ENCODE measurements at regions not wholly inside any gene's neighbourhood (a gene's known extent, or its start where the extent isn't known, plus 50 kb on each side); places are given as distances from the start of the nearest gene placed in this dataset.

- Histone ChIP-seq H3K4me3 (ENCODE audit: low read depth, low read length) (no peak overlapping the region), H3K27ac (ENCODE audit: extremely low read depth, low read depth, low read length) (no peak overlapping the region), H3K36me3 (ENCODE audit: control insufficient read depth in 2 of 2, insufficient read depth in 1 of 2, low read length in 2 of 2) (no peaks in the 10 kb centered on the region), H3K9me3 (ENCODE audit: control insufficient read depth, insufficient read depth, low read depth, low read length) (no peaks in the 10 kb centered on the region), H3K4me1 (ENCODE audit: control insufficient read depth, insufficient read depth, low read length) (peaks cover 4% of the 10 kb centered on the region; the same call in 1 of the 2 replicates)
- POLR2A ChIA-PET = no interaction called here
- CTCF ChIA-PET = interaction anchor here (0.6 to 1.3 kb wide), 2 partner anchors 36 to 53 kb away, joined by 3 to 4 read pairs; no protein-coding TSS in a partner anchor
- TF ChIP-seq TRIM28 (IDR thresholded peaks at IDR 0.05; ENCODE audit: borderline replicate concordance, low read length) (no peak), ZNF211 (tag by site-specific recombination; IDR thresholded peaks at IDR 0.05; ENCODE audit: low read depth) (no peak), ZNF830 (tag by site-specific recombination; IDR thresholded peaks at IDR 0.05; ENCODE audit: low read depth) (no peak), ZNF571 (tag by site-specific recombination; IDR thresholded peaks at IDR 0.05) (no peak)
These were observed 66.3 kb upstream of the HK2 start for GRCh38 chr2:74767618-74768017.

DNA sequence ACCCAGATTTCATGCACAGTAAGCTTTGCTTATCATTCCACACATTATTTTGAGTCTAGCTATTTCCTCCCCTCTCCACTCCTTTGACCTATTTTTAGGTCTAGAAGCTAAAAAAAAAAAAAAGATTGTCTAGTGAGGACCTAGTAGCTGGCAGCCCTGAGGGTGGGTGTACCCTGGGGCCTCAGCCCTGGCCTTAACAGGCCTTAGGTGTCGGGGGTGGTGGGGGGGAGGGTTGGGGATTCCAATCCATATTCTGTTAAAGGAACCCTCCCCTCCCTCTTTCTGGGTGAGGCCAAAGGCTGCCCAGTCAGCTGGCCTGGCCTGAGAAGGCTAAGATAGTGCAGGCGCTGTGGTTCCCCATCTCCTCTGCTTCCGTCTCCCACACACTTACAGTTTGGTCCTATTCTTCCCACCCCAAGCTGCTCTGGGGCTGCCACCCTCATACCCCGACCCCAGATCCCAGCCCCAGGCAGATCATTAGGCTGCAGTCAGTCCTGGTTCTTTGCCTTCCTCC is 65.5 kb upstream of the HK2 start:
- H3K4me3 ChIP-seq (ENCODE audit: low read depth, low read length) = no peak overlapping the region

DNA sequence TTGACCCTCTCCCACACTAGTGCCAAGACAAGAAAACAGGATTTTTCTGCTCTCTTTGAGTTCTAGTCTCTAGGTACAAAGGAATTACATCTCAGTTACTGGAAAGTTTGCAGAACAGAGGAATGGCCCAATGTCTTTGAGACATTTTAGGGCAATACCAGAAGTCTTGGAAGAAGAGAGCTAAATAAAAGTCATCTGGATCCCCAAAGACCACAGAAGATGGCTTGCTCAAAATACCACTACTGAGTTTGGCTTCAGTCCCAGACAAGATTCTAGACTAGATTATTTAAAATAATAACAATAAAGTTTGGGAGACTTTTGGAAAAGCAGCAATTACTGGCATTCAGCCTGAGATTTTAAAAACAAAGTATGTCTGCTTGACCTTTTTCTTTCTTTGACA is 61.9 kb upstream of the HK2 start:
- H3K4me3 ChIP-seq (ENCODE audit: low read depth, low read length) = no peak overlapping the region
- H3K36me3 ChIP-seq (ENCODE audit: control insufficient read depth in 2 of 2, insufficient read depth in 1 of 2, low read length in 2 of 2) = no peaks in the 10 kb centered on the region
- TF ChIP-seq ZEB2 (tag by site-specific recombination; IDR thresholded peaks at IDR 0.05) (no peak), ZNF658 (tag by site-specific recombination; IDR thresholded peaks at IDR 0.05) (no peak), ZNF112 (tag by site-specific recombination; IDR thresholded peaks at IDR 0.05) (no peak), ZNF747 (tag by site-specific recombination; IDR thresholded peaks at IDR 0.05) (no peak), ZNF292 (tag by site-specific recombination; IDR thresholded peaks at IDR 0.05; ENCODE audit: borderline replicate concordance, low read depth) (no peak), MYNN (tag by site-specific recombination; IDR thresholded peaks at IDR 0.05; ENCODE audit: borderline replicate concordance) (no peak), KLF10 (tag by site-specific recombination; IDR thresholded peaks at IDR 0.05) (no peak), YY2 (tag by site-specific recombination; IDR thresholded peaks at IDR 0.05) (no peak), ZNF280C (tag by site-specific recombination; IDR thresholded peaks at IDR 0.05) (no peak), ZNF335 (tag by site-specific recombination; conservative IDR thresholded peaks at IDR 0.05) (no peak), ZNF521 (tag by site-specific recombination; IDR thresholded peaks at IDR 0.05) (no peak), ZNF785 (tag by site-specific recombination; IDR thresholded peaks at IDR 0.05) (no peak), ZNF48 (tag by site-specific recombination; IDR thresholded peaks at IDR 0.05) (no peak), ZBTB21 (tag by site-specific recombination; IDR thresholded peaks at IDR 0.05) (no peak), ZSCAN16 (tag by site-specific recombination; IDR thresholded peaks at IDR 0.05) (no peak)
- POLR2A ChIA-PET = no interaction called here
- H3K27ac ChIP-seq (ENCODE audit: extremely low read depth, low read depth, low read length) = no peak overlapping the region
- H3K9me3 ChIP-seq (ENCODE audit: control insufficient read depth, insufficient read depth, low read depth, low read length) = no peaks in the 10 kb centered on the region
- peaks cover 4% of the 10 kb centered on the region; the same call in 1 of the 2 replicates for H3K4me1 ChIP-seq (ENCODE audit: control insufficient read depth, insufficient read depth, low read length)
- CTCF ChIA-PET = no interaction called here

More for the DNA sequence above, 65.5 kb upstream of the HK2 start:
- Histone ChIP-seq H3K27ac (ENCODE audit: extremely low read depth, low read depth, low read length) (no peak overlapping the region), H3K36me3 (ENCODE audit: control insufficient read depth in 2 of 2, insufficient read depth in 1 of 2, low read length in 2 of 2) (no peaks in the 10 kb centered on the region), H3K9me3 (ENCODE audit: control insufficient read depth, insufficient read depth, low read depth, low read length) (no peaks in the 10 kb centered on the region), H3K4me1 (ENCODE audit: control insufficient read depth, insufficient read depth, low read length) (peaks cover 4% of the 10 kb centered on the region; the same call in 1 of the 2 replicates)
- POLR2A ChIA-PET = no interaction called here
- CTCF ChIA-PET = interaction anchor here (0.5 to 1.3 kb wide), 2 partner anchors 54 to 1061 kb away, joined by 3 read pairs; no protein-coding TSS in a partner anchor
- no peak for TF ChIP-seq ZNF133 (tag by site-specific recombination; IDR thresholded peaks at IDR 0.05)

All from HEK293 (cell line).